ENCODE measurements at regions not wholly inside any gene's neighbourhood (a gene's known extent, or its start where the extent isn't known, plus 50 kb on each side); places are given as distances from the start of the nearest gene placed in this dataset.
A peak's percentile ranks its signal among the peaks of the same experiment; 100 is the strongest.
"Not testable (repeated sequence)": the region's sequence is repeated elsewhere in the genome, so short reads cannot be mapped to it uniquely, and the experiment has no call there.

DNA sequence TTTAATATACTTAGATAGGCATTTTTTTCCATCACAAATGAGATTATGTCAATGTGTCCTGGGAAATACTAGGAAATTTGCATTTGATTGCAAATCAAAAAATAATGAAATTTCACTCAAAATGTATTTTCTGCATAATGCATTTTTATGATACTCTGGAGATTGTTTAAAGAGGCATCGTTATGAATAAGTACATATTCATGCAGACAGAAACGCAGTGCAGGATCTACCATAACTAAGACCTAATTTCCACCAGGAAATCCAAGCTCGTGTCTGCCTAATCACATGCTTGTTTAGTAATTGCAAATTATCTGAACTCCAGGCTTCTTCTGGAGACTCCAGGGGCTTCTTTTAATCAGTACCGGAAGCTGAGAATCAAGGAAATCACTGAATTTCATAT, 163.5 kb upstream of the MXRA5 start:
- no peak for DNase-seq (ENCODE audit: low spot score)

DNA sequence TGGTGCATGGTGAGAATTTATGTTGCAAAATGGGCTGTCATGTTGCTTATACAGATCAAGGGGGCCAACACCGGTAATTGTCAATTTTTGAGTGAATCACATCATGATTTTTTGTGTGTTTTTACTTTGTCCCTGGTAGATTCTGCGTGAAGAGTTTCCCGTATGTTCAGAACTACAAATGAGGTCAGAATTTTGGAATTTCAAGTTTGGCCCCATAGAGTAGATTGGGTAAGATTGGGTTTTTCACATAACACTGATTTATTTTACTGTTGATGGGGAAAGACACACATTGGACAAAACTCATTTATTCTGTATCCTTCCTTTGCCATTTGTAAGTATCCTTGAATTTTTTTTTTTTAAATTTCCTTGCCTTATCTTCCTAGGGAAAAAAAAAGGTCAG, 158.5 kb upstream of the MXRA5 start:
- DNase-seq (ENCODE audit: low spot score): no peak

DNA sequence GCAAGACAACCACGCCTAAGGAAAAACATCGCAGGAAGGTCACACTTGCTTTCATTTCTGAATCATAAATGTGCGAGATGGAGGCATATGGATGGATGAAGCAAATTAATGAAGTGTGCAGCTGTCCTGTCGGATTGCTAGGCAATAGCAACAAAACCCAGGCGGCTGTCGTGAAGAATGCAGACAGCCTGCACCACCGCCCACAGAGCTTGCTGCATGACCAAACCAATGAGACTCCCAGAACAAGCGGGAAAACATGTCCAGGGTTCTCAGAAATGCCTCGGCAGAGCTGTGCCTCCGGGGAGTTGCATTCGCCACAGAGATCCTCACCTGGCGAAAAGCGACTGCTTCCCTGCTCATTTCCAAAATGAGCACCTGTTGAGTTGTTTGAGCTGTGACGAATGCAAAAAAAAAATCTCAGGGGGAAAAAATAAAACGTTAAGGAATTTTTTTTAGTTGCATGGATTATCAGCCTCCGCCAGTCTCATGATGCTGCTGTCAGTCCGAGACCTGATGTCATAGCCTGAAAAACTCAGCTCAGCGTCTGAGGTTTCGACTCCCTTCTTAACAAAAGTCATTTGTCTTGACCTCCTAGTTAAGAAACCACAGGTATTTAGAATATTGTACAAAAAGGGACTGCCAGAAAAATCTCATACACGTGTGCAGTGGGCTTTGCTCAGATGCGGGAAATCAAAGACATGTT, 155.5 kb upstream of the MXRA5 start:
- DNase-seq (ENCODE audit: low spot score): no peak

DNA sequence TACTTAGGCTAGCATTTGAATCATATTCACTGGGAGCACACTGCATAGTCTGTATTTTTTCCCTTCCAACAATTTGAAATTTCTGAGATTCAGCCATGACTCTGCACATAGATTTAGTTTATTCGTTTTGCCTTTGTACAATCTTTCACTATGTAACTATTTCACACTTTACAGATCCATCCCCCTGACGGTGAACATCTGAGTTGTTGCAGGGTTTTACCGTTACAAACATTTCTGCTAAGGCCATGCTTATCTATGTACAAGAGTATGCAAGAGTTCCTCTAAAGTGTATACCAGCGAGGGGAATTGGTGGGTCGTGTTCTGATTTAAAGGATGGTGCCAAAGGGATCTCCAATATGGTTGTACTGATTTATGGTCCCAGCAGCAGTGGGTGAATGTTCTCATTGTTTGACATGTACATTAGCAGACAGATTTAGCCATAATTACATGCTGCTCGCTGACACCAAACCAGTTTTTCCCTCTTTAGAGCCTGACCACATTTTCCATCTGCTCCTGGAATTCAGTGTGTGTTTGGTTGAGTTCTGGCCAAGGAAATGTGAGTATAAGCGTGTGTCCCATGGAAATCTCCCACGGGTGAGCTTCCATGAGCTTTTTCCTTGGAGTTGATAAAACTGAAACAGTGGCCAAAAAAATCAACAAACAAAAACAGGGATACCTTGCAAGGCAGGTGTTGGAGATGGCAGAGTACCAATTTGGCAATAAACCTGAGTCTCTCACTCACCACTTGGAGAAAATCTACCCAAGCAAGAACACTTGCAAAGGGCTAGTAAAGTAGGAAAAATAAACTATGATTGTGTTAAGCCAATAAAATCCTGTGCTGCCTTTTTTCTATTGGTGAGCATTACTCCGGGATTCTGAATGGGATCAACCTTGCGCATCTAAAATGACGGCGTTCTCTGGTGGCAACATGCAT, 149.7 kb upstream of the MXRA5 start:
- DNase-seq (ENCODE audit: low spot score): not testable (repeated sequence)

DNA sequence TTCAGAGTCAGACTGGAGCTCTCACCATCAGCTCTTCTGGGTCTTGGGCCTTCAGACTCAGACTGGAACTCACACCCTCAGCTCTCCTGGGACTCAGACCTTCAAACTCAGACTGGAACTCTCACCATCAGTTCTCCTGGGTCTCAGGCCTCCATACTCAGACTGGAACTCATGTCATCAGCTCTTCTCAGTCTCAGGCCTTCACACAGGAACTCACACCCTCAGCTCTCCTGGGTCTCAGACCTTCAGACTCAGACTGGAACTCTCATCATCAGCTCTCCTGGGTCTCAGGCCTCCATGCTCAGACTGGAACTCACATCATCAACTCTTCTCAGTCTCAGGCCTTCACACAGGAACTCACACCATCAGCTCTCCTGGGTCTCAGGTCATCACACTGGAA, 147.2 kb upstream of the MXRA5 start:
- DNase-seq (ENCODE audit: low spot score): no peak

DNA sequence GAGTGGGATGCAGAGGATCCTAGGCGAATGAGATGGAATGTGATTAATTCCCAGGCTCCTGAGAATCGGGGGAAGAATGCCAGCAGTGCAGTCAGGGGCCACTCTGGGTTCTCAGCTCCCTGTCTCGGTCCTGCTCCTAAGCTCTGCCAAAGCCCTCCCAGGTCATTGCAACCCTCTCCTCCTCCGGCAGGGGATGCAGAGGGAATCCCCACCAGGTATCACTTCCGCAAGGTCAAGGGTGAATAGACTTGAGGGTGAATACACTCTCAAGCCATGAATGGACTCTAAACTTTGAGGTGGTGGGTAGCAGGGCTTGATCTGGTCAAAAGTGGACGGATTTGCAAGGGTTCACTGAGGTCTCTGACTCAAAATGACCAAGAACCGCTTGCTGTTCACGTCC, 139.3 kb upstream of the MXRA5 start:
- DNase-seq (ENCODE audit: low spot score): no peak

DNA sequence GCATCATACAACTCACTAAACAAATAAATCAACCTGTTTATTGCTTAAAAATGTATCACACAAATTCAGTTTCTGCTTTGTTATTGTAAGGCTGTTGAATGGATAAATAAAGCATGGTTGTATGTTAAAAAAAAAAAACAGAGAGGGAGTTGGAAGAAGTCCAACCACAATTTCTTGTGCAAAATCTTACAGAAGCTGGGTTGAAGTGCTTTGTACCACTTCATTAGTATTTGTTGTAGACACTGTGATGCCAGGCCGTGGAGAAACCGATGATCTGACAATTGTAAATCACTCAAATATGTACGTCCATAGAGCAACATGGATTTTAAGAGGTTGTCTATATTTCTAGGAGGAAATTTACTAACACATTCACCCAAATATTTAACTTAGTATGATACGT, 132.6 kb upstream of the MXRA5 start:
- DNase-seq (ENCODE audit: low spot score): no peak

DNA sequence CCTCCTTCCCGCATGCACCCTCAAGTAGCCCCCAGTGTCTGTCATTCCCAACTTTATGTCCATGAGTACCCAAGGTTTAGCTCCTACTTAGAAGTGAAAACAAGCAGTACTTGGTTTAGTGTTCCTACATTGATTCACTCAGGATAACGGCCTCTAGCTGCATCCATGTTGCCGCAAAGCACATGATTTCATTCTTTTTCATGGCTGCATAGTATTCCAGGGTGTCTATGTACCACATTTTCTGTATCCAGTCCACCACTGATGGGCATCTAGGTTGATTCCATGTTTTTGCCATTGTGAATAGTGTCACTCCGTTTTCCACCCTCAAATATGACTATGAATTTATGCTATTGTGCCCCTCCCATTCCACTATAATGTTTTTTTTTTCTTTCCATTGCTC, 130.5 kb upstream of the MXRA5 start:
- no peak for DNase-seq (ENCODE audit: low spot score)

DNA sequence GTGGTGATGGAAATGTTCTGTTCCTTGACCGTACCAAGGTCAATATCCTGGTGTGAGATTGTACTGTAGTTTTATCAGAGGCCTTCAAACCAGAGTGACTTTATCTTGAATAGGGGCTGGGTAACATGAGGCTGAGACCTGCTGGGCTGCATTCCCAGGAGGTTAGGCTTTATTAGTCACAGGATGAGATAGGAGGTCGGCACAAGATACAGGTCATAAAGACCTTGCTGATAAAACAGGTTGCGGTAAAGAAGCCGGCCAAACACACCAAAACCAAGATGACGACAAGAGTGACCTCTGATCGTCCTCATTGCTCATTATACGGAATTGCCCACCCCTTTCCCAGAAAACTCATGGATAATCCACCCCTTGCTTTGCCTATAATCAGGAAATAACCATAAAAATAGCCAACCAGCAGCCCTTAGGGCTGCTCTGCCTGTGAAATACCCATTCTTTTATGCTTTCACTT, 123.8 kb upstream of the MXRA5 start:
- DNase-seq (ENCODE audit: low spot score): peak; percentile 1

DNA sequence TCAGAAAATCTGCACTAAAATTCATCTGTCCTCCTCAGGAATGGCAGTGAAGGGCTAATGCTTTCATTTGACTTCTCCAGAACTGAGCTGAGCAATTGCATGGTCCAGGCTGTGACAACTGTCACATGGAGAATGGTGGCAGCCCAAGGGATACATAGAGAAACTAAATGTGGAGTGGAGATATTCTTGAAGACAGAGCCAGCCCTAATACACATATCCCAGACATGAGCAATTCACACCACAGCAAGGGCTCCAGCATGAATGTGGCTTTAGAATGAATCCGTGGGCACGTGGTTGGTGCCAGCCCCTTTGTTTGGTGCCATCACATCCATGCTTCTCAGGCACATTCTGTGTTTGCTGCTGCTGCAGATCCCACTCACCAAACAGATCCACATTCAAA, 121.6 kb upstream of the MXRA5 start:
- DNase-seq (ENCODE audit: low spot score): no peak

DNA sequence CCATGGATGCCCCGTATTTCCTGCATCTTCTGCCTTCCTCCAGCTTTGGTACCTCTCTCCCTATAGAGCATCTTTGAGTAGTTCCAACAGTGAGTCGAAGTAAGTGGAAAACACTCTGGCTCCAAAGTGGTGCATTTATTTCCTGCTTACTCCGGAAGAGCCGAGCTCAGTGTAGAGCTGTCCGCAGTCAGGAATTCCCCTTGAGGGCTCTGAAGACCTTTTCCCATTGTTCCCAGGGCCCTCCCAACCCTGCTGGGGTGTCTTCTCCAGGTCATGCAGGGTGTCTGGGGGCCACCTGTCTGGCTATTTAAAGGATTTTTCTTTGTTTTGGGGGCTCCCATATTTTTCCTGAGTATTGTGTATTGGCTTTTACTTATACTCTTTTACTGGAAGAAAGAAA, 118.6 kb upstream of the MXRA5 start:
- DNase-seq (ENCODE audit: low spot score): no peak

DNA sequence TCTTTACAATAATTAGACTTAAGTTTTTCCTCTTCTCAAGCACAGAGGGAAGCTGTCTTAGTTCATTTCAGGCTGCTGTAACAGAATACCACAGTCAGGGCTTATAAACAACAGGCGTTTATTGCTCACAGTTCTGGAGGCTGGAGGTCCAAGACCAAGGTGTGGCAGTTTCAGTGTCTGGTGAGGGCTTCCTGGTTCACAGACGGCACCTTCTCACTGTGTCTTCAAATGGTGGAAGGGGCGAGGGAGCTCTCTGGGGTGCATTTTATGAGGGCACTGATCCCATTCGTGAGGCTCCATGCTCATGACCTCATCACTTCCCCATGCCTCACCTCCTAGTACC, 115.7 kb upstream of the MXRA5 start:
- DNase-seq (ENCODE audit: low spot score): no peak

DNA sequence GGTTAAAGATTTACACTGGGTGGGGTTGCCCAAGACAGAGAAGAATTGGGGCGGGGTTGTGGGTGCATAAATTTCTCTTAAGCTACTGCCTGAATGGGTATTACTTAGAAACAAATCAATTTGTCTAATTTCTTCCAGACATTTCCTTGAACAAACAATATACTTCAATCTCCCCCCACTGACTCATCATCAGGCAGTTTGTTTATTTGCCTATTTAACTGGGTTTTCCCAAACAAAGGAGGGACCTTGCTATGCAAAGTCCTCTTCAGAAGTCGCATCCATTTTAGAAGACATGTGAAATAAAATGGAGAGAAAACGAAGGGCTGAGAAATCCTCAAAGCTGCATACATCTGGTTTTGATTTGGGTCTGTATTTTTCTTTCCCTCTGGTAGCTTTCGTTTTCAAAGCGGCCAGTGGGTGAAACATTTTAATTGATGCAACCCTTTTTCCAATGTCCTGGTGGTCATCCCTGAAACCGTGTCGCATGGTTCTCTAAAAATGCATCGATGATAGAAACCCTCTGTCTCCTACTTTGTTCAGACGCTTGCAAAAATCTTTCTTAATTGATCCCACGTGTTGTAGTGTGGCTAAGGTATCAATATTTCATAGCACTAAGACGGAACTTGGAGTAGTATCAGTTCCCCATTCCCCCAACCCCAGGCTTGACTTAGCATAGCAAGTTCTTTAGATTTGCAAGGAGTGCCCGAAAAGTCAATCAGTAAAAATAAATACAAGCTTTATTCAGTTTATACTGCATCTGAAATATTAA, 115.1 kb upstream of the MXRA5 start:
- no peak for DNase-seq (ENCODE audit: low spot score)

DNA sequence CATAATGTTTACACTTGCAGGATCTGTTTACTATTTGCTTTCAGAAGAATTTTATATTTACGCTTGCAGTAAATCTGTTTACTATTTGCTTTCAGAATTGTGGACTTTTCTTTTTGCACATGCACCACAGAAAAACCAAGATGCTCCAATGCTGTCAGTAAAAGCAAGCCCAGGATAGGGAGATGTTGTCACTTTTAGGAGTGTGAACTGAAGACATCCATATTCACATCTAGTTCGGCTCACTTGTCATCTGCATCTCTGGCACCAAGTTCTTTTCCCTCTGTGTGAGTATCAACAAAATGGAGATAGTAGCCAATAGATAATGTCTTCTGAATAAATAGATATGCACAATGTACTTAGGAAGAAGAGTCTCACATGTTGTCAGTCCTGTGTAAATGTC, 109.3 kb upstream of the MXRA5 start:
- DNase-seq (ENCODE audit: low spot score): no peak

DNA sequence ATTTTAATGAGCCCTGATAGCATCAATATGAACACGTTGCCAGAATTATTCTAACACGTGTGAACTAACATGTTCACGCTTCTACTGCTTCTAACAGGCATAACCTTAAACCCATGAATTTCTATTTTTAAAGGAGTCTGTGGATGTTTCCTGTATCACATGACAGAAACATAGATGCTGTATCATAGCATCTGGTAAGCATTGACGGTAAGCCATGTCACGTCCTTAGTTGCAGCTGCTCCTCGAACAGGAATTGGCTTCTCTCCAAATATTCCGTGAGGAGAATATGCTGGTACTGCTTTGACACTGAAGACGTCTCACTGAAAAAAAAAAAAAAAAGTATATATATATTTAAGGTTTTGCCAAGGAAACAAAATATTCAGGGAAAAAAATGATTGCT, 105.1 kb upstream of the MXRA5 start:
- no peak for DNase-seq (ENCODE audit: low spot score)

DNA sequence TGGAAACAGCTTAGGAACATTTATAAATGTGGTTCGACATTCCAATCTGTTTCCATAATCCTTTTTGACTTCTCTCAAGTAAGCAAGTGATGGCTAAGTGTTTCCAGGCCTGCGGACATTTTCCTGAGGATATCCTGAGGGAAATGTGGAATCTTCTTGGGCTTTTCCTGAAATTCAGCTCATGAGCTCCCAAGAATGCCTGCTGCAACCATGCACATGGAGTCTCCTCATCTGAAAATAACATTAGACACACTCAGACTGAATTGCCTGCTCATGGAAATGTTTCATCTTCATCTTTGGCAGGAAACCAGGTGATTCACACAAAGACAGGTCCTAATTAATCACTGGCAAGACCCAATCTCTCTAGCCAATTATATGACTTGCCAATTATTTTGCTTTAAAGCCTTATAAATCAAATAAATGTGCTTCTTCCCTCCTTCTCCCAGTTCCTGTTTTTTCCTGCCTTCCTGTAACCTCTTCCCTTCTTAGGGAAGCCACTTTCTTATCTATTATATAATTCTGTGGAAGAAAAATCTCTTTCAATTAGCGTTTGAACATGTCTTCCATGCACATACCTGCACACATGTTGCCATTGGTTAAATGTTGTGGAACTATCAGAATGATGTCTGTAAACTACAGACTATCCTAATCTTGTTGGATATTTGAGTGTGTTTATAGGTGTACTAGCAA, 104.6 kb upstream of the MXRA5 start:
- no peak for DNase-seq (ENCODE audit: low spot score)

DNA sequence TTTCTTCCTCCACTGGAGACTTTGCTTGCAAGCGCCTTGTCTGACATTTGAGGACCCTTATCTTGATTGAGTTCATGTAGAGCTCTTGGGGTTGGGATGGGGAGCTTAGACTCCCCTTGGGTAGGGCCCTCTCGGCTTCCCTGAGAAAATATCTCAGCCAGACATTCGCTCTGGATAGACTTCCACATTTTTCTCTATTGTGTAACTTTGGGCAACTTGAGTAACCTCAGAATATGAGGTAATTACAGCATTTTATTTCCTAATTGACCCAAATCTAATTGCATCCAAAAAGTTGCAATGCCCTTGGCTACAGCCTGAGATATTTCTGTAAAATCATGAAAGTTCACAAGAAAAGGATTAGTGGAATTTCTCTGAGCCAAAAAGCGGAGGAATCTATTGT, 102.8 kb upstream of the MXRA5 start:
- no peak for DNase-seq (ENCODE audit: low spot score)

DNA sequence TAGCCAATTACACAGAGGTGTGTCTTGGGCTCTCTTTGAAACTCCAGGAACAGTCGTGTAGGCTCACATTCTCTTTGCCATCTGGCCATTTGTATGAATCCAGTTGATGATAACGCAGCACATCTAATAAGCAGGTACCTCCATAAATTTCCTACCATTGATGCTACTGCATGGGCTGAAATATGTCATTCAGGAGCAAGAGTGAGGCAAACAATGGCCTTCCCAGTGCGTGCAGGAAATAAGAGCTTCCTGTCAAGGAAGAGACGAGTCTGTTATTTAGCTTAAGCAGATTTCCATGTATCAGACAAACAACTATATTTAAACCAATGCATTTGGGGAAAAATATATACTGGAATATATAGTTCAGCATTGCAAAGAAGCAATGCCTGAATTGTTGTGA, 102.1 kb upstream of the MXRA5 start:
- no peak for DNase-seq (ENCODE audit: low spot score)

DNA sequence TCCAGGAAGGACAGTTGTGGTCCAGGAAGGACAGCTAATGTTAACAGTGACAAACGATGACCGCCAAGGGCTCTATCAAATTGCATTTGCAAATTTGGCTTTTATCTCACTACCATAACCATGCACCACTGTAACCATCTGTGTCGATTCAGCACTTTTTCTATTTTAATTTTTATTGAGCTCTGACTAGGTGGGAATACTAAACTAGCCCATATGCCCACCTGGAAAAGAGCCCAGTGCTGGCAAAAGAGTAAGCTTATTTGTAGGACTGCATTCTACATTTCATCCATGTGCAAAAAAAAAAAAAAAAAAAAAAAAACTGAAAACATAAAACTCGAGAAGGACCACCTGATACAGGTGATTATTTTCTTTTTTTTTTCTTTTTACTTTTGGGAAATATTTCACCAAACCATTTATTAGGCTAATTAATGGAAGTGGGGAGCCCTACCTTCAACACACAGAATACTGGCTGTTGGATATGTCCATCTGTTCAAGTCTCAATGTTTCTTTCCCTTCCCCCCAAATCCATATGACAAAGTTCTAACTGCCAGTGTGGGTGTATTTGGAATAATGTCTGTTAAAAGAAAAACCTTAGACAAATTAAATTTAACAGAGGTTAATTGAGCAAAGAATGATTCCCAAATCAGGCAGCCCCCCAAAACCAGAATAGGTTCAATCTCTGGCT, 99.5 kb upstream of the MXRA5 start:
- no peak for DNase-seq (ENCODE audit: low spot score)

DNA sequence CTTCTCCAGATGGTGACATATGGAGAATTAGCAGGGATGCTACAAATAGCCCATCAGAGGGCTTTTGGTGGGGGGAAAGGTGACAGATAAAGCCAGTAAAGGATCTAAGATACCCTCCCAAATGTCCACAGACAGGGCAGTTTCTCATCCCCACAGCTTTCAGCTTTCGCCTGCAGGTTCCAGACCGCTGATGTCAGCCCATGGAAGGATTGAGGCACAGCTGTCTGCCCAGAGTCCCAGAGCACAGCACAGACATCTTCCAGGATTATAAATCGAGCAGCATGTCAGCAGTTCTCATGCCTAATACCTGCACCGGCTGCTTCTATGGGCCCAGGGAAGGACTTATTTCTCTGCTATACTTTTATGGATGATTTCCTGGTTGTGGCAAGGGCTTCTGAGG, 96.7 kb upstream of the MXRA5 start:
- DNase-seq (ENCODE audit: low spot score): no peak

DNA sequence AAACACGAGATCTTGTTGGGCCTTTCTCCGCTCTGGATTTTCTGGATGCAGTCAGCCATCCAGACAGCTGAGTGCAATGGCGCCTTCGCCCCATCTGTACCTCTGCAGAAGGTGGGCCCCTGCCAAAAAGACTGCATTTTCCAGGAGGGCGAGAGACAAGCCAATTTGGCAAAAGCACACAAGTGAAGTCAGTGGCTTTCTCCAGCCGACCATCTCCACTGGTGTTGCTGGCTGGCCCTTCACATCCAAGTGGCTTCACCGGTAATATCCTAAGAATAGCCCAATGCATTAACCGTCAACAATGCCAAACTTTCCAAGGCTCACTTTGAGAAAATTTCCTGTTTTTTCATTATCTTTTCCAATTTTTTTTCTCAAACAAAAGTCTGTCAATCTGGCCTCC, 96.2 kb upstream of the MXRA5 start:
- no peak for DNase-seq (ENCODE audit: low spot score)
